CD4-positive, alpha-beta T cell (primary cell): ENCODE measurements at regions not wholly inside any gene's neighbourhood (a gene's known extent, or its start where the extent isn't known, plus 50 kb on each side); places are given as distances from the start of the nearest gene placed in this dataset.

Experiments
- ATAC-seq: fragments of 200-7000 bp; cut with Tn5 transposase; one replicate; pipeline ENCODE4 v1.10.0; 2022; ENCODE audit warnings: mild to moderate bottlenecking; ENCODE audit not compliant: poor library complexity
- CTCF ChIA-PET: fragments of 350-600 bp; sonication (Branson Sonifier 250); formaldehyde crosslinking; loops from one replicate; lab custom pipeline; 2021; ENCODE audit warnings: antibody characterized with exemption, inconsistent platforms; lab: Charles Lee
- POLR2A ChIA-PET: fragments of 350-600 bp; sonication (Branson Sonifier 250); formaldehyde crosslinking; loops from one replicate; lab custom pipeline; 2021; ENCODE audit warnings: antibody characterized with exemption, inconsistent platforms; lab: Charles Lee
- DNase-seq, 14 experiments: peaks; one replicate each; pipeline ENCODE4 v3.0.0-alpha.2; 2013 to 2020; ENCODE audit warnings: mixed read lengths in 2 of 14
- H3K27ac ChIP-seq, 2 donors: one replicate each; pipeline versions ENCODE4 v1.5.1 to v1.7.0; 2013; ENCODE audit warnings: low read length in 2 of 2, low read depth in 1 of 2, mild to moderate bottlenecking in 1 of 2
- H3K27me3 ChIP-seq, 2 experiments: 1 replicate in 1 of 2; 2 replicates in 1 of 2; pipeline versions ENCODE4 v1.6.1 to v1.7.0; 2013; ENCODE audit warnings: low read length in 2 of 2, control low read depth in 1 of 2, mild to moderate bottlenecking in 1 of 2, moderate library complexity in 1 of 2; ENCODE audit not compliant: insufficient read depth in 2 of 2, control insufficient read depth in 1 of 2
- H3K36me3 ChIP-seq: one replicate; pipeline ENCODE4 v1.6.1; 2013; ENCODE audit warnings: low read length, control low read depth; ENCODE audit not compliant: insufficient read depth
- H3K4me1 ChIP-seq: one replicate; pipeline ENCODE4 v1.6.1; 2013; ENCODE audit warnings: low read length, control low read depth; ENCODE audit not compliant: insufficient read depth
- H3K4me3 ChIP-seq: one replicate; pipeline ENCODE4 v1.5.1; 2013; ENCODE audit warnings: mild to moderate bottlenecking, low read length, moderate library complexity
- H3K9me3 ChIP-seq, 2 experiments: 1 replicate in 1 of 2; 2 replicates in 1 of 2; pipeline versions ENCODE4 v1.6.1 to v1.7.0; 2013; ENCODE audit warnings: low read length in 2 of 2, mild to moderate bottlenecking in 2 of 2, control low read depth in 1 of 2, moderate library complexity in 1 of 2; ENCODE audit not compliant: control insufficient read depth in 1 of 2, insufficient read depth in 1 of 2
- H3K27ac Mint-ChIP-seq: one replicate; pipeline ENCODE4 v1.8.0; 2020; ENCODE audit warnings: mixed read lengths
- H3K27me3 Mint-ChIP-seq: one replicate; pipeline ENCODE4 v1.8.0; 2021; ENCODE audit warnings: mixed read lengths
- H3K36me3 Mint-ChIP-seq: one replicate; pipeline ENCODE4 v1.8.0; 2021; ENCODE audit warnings: low read depth, mixed read lengths
- H3K4me1 Mint-ChIP-seq: one replicate; pipeline ENCODE4 v1.8.0; 2021; ENCODE audit warnings: low read depth, mixed read lengths
- H3K4me3 Mint-ChIP-seq: one replicate; pipeline ENCODE4 v1.8.0; 2020; ENCODE audit warnings: mild to moderate bottlenecking, mixed read lengths
- H3K9me3 Mint-ChIP-seq: one replicate; pipeline ENCODE4 v1.8.0; 2020; ENCODE audit warnings: mixed read lengths
- intact Hi-C, 2 experiments: fragments of 100-400 bp; cut with DNase I in 1 of 2; cut with micrococcal nuclease in 1 of 2; formaldehyde crosslinking; loops; one replicate each; pipeline versions ENCODE4 v1.15.1 to v1.9.0; 2023 to 2025; cut with DNase I, micrococcal nuclease
- TF ChIP-seq, protein P1 (sequence below): fragments of 200-600 bp; IDR thresholded peaks from one replicate; pipeline ENCODE4 v1.8.0; 2022; ENCODE audit warnings: antibody characterized with exemption, mild to moderate bottlenecking

DNA sequence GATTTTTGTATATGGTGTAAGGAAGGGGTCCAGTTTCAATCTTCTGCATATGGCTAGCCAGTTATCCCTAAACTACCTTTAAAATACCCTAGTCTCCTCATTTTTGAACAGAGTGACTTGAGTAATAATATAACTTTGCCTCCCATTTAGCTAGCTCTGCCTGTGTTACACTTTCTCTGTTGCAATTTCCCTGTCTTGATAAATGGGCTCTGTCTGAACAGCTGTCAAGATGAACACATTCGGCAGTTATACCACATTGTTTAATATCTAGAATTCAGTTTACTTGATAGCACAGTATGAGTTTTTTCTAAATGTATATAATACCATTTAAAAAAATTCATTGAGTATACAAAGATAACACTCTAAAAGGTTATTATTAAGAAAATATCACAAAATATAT, 562.9 kb upstream of the FTMT start:
- peaks cover 4% of the 10 kb centered on the region for H3K9me3 Mint-ChIP-seq
- H3K4me1 Mint-ChIP-seq = no peaks in the 10 kb centered on the region
- ATAC-seq (no peak), DNase-seq (no peak)
- H3K4me3 Mint-ChIP-seq = no peak overlapping the region
- ChIA-PET CTCF (no interaction called here), POLR2A (no interaction called here)
- H3K27ac Mint-ChIP-seq = no peak overlapping the region
- Histone ChIP-seq H3K27me3 (no peaks in the 10 kb centered on the region), H3K4me3 (no peak overlapping the region), H3K4me1 (no peaks in the 10 kb centered on the region), H3K27ac (no peak overlapping the region), H3K36me3 (no peaks in the 10 kb centered on the region), H3K9me3 (no peaks in the 10 kb centered on the region)
- no peaks in the 10 kb centered on the region for H3K36me3 Mint-ChIP-seq
- TF ChIP-seq, protein P1, sequence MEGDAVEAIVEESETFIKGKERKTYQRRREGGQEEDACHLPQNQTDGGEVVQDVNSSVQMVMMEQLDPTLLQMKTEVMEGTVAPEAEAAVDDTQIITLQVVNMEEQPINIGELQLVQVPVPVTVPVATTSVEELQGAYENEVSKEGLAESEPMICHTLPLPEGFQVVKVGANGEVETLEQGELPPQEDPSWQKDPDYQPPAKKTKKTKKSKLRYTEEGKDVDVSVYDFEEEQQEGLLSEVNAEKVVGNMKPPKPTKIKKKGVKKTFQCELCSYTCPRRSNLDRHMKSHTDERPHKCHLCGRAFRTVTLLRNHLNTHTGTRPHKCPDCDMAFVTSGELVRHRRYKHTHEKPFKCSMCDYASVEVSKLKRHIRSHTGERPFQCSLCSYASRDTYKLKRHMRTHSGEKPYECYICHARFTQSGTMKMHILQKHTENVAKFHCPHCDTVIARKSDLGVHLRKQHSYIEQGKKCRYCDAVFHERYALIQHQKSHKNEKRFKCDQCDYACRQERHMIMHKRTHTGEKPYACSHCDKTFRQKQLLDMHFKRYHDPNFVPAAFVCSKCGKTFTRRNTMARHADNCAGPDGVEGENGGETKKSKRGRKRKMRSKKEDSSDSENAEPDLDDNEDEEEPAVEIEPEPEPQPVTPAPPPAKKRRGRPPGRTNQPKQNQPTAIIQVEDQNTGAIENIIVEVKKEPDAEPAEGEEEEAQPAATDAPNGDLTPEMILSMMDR = no peak
- H3K27me3 Mint-ChIP-seq = no peaks in the 10 kb centered on the region
- intact Hi-C loops = no loop called here

DNA sequence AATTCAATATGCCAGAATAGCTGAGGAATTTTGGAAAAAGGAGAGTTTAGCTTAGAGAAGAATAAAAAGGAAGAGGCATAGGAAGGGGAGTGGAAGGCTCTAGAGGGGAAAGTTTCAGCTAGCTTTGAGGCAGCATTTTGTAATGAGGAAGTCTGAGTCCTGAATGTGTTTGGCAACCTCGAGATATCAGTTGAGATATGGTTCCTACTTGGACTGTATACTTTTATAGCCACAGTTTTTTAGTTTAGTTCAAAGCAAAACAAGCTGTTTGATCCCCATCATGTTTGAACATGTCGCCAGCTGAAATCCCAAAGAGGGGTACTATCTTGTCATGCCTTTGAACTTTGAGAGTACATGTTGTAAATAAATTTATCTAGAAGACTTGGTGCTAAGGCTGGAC, 559.0 kb upstream of the FTMT start:
- Mint-ChIP-seq H3K4me1 (no peaks in the 10 kb centered on the region), H3K27me3 (no peaks in the 10 kb centered on the region), H3K27ac (no peak overlapping the region), H3K4me3 (no peak overlapping the region), H3K9me3 (peaks cover under 1% of the 10 kb centered on the region), H3K36me3 (no peaks in the 10 kb centered on the region)
- intact Hi-C loops = no loop called here
- no peak for ATAC-seq
- Histone ChIP-seq H3K4me1 (no peaks in the 10 kb centered on the region), H3K9me3 (peaks cover 0 to 3% of the 10 kb centered on the region in 2 experiments), H3K27ac (no peak overlapping the region), H3K36me3 (no peaks in the 10 kb centered on the region), H3K27me3 (no peaks in the 10 kb centered on the region), H3K4me3 (no peak overlapping the region)
- TF ChIP-seq, protein P1 = no peak
- no peak for DNase-seq
- ChIA-PET POLR2A (no interaction called here), CTCF (no interaction called here)

DNA sequence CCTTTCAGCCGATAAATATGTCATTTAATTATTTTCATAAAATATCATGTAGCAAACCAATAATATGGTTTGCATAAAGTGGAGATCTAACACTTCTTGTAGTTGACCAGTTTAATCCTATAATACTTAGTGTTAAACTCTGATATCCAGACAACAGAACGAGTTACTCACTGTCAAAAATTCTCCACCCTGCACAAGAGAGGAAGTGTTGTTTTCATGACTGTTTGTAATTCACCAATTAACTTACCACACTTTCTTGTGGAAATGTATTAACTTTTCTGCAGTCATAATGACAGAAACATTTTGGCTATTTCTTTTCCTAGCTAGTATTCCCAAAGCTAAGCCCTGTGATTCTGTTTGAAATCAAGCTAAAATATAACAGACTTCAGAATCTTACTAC, 555.3 kb upstream of the FTMT start:
- H3K4me1 ChIP-seq = no peaks in the 10 kb centered on the region
- no peaks in the 10 kb centered on the region for H3K36me3 ChIP-seq
- H3K27me3 ChIP-seq = no peaks in the 10 kb centered on the region
- H3K27me3 Mint-ChIP-seq = no peaks in the 10 kb centered on the region
- intact Hi-C loops = no loop called here
- no peak overlapping the region for H3K4me3 Mint-ChIP-seq
- H3K36me3 Mint-ChIP-seq = no peaks in the 10 kb centered on the region
- ChIA-PET POLR2A (no interaction called here), CTCF (no interaction called here)
- ATAC-seq (no peak), DNase-seq (no peak)
- no peaks in the 10 kb centered on the region for H3K4me1 Mint-ChIP-seq
- peaks cover 0 to 3% of the 10 kb centered on the region in 2 experiments for H3K9me3 ChIP-seq
- no peak overlapping the region for H3K27ac ChIP-seq
- no peak overlapping the region for H3K4me3 ChIP-seq
- no peak overlapping the region for H3K27ac Mint-ChIP-seq
- peaks cover 2% of the 10 kb centered on the region for H3K9me3 Mint-ChIP-seq
- TF ChIP-seq, protein P1 = no peak
